ENCODE measurements at regions not wholly inside any gene's neighbourhood (a gene's known extent, or its start where the extent isn't known, plus 50 kb on each side); places are given as distances from the start of the nearest gene placed in this dataset.

DNA sequence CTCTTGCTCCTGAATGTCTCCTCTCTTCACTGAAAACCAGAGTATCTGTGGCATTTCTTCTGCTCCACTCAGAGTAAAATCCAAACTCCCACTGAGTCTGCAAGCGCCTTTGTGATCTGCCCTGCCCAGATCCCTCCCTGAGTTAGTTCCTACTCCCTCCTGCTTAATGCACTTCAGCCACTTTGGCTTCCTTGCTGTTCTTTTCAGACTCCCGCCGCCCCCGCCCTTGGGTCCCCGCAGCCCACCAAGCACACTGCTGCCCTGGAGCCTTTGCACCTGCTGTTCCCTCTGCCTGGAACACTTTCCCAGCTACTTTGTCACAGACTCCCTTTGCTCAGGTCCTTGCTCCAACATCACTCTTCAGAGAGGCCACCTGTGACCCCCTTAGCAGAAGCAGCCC lies 127.2 kb upstream of the SLC25A48 start:
- no peak for TF ChIP-seq POLR2A (IDR thresholded peaks at IDR 0.05)
- TF ChIP-seq, protein P1, sequence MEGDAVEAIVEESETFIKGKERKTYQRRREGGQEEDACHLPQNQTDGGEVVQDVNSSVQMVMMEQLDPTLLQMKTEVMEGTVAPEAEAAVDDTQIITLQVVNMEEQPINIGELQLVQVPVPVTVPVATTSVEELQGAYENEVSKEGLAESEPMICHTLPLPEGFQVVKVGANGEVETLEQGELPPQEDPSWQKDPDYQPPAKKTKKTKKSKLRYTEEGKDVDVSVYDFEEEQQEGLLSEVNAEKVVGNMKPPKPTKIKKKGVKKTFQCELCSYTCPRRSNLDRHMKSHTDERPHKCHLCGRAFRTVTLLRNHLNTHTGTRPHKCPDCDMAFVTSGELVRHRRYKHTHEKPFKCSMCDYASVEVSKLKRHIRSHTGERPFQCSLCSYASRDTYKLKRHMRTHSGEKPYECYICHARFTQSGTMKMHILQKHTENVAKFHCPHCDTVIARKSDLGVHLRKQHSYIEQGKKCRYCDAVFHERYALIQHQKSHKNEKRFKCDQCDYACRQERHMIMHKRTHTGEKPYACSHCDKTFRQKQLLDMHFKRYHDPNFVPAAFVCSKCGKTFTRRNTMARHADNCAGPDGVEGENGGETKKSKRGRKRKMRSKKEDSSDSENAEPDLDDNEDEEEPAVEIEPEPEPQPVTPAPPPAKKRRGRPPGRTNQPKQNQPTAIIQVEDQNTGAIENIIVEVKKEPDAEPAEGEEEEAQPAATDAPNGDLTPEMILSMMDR (IDR thresholded peaks at IDR 0.05), result no peak
- Histone ChIP-seq H3K4me1 (no peaks in the 10 kb centered on the region), H3K27ac (no peak overlapping the region), H3K36me3 (no peaks in the 10 kb centered on the region), H3K9me3 (no peaks in the 10 kb centered on the region), H3K27me3 (no peaks in the 10 kb centered on the region), H3K4me3 (no peak overlapping the region)
- DNase-seq, result no peak

DNA sequence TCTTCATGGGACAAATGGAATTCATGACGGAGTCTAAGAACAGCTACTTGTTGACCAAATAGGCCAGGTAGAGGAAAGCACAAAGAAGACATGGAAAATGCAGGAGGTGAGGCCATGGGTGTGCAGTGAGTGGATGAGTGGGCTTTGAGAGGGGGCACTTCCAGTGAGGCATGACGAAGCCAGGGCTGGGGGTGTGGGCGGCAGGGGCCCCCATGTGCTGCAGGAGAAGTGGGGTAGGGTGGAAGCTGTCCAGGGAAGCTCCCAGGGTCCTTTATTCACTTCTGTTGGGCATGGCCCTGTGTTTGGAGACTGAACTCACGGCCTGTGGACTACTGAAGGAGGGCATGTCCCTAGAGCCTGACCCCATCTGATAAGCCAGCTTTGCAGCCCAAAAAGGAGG lies 127.6 kb upstream of the SLC25A48 start:
- no peak overlapping the region for H3K4me3 ChIP-seq
- no peaks in the 10 kb centered on the region for H3K9me3 ChIP-seq
- H3K4me1 ChIP-seq, result no peaks in the 10 kb centered on the region
- H3K27ac ChIP-seq, result no peak overlapping the region
- no peaks in the 10 kb centered on the region for H3K36me3 ChIP-seq
- no peak for DNase-seq
- TF ChIP-seq, protein P1 (IDR thresholded peaks at IDR 0.05), result no peak
- TF ChIP-seq POLR2A (IDR thresholded peaks at IDR 0.05), result no peak
- no peaks in the 10 kb centered on the region for H3K27me3 ChIP-seq

DNA sequence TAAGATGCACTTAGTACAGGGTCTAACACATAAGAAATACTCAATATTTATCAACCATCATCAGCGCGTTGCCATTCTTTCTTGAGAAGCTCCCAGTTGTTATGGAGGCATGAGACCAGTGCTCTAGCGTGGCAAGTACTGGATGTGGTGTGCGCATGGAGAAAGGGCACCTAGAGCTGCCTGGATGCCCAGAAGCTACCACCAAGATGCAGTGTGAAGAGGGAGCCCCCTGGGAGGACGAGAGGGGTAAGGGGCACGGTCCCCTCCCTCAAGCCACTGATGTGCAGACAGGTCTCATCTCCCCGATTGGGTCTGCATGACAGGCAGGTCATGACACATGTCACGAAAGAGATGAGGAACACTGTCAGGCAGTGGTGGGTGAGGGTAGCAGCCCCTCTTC lies 127.7 kb upstream of the CXCL14 start:
- H3K4me3 ChIP-seq, result no peak overlapping the region
- no peaks in the 10 kb centered on the region for H3K36me3 ChIP-seq
- TF ChIP-seq POLR2A (IDR thresholded peaks at IDR 0.05), result no peak
- TF ChIP-seq, protein P1 (IDR thresholded peaks at IDR 0.05), result no peak
- H3K9me3 ChIP-seq, result no peaks in the 10 kb centered on the region
- H3K4me1 ChIP-seq, result no peaks in the 10 kb centered on the region
- no peak overlapping the region for H3K27ac ChIP-seq
- no peak for DNase-seq
- H3K27me3 ChIP-seq, result no peaks in the 10 kb centered on the region

DNA sequence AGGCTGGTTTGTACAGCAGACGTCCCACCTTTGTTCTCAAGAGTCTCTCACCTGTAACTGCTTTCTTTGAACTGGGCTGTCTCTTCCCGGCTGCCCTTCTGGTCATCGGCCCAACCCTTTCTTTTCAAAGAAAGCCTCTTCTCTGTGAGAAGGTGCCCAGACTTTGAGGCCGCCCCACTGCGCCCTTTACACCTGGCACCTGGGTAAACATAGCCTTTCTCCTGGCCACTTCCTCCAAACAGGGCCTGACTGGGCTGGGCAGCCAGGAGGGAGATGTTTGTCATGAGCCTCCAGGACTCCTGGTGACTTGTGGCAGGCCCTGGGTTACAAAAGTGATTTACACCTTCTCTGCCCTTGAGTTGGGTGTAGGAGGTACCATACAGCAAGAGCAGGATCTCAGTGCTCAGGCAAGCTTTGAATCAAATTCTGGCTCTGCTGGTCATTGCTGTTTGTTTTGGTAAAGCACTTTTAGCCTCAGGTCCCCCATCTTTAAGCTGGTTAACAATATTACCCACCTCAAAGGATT lies 127.2 kb upstream of the CXCL14 start:
- H3K27ac ChIP-seq, result no peak overlapping the region
- no peaks in the 10 kb centered on the region for H3K36me3 ChIP-seq
- no peaks in the 10 kb centered on the region for H3K4me1 ChIP-seq
- H3K9me3 ChIP-seq, result no peaks in the 10 kb centered on the region
- no peak for DNase-seq
- H3K27me3 ChIP-seq, result no peaks in the 10 kb centered on the region
- no peak overlapping the region for H3K4me3 ChIP-seq
- TF ChIP-seq, protein P1 (IDR thresholded peaks at IDR 0.05), result no peak
- TF ChIP-seq POLR2A (IDR thresholded peaks at IDR 0.05), result no peak

DNA sequence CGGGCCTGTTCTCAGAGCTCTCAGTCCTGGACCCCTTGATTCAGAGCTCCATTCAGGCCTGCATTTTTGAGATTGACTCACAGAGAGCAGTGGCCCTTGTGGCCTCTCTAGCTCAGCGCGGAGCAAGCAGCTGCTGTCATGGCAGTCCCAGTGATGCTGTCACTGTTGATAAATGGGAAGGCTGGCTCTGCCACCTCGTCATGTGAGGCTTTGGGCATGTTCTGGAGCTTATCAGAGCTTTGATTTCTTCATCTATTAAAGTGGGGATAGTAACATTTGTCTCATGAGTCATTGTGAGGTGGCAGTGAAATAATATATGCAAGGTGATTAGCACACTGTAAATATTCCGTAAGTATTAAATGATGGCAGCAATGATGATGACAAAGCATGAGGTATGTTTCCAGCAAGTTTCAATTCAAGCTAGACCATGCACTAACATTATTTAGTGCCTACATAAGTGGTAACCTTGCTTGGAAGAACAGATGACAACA lies 126.4 kb upstream of the CXCL14 start:
- no peaks in the 10 kb centered on the region for H3K9me3 ChIP-seq
- DNase-seq, result no peak
- TF ChIP-seq POLR2A (IDR thresholded peaks at IDR 0.05), result no peak
- TF ChIP-seq, protein P1 (IDR thresholded peaks at IDR 0.05), result no peak
- no peak overlapping the region for H3K4me3 ChIP-seq
- no peaks in the 10 kb centered on the region for H3K36me3 ChIP-seq
- H3K27ac ChIP-seq, result no peak overlapping the region
- no peaks in the 10 kb centered on the region for H3K4me1 ChIP-seq
- H3K27me3 ChIP-seq, result no peaks in the 10 kb centered on the region

DNA sequence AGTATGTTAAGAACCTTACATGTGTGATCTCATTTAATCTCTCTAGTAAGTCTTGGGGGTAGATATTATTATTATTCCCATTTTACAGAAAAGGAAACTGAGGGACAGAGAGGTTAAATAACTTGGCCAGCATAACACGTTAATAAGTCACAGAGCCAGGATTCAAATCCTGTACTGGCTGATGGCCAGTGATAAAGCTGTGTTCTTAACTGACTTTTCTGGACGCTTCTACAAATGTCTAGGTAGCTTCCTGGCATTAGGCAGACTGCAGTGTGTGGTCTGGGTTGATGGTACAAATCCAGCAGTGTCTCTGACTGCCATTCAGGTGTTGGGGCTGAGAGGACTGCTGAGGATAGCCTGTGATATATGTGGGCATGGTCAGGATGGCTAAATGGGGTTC lies 125.8 kb upstream of the CXCL14 start:
- Histone ChIP-seq H3K4me1 (no peaks in the 10 kb centered on the region), H3K27ac (no peak overlapping the region)

More for the DNA sequence above, 125.8 kb upstream of the CXCL14 start:
- Histone ChIP-seq H3K9me3 (no peaks in the 10 kb centered on the region), H3K27me3 (no peaks in the 10 kb centered on the region), H3K4me3 (no peak overlapping the region), H3K36me3 (no peaks in the 10 kb centered on the region)
- no peak for DNase-seq
- no peak for TF ChIP-seq POLR2A (IDR thresholded peaks at IDR 0.05)
- TF ChIP-seq, protein P1 (IDR thresholded peaks at IDR 0.05), result no peak
